ENCODE measurements at regions not wholly inside any gene's neighbourhood (a gene's known extent, or its start where the extent isn't known, plus 50 kb on each side); places are given as distances from the start of the nearest gene placed in this dataset.
"Not testable (repeated sequence)": the region's sequence is repeated elsewhere in the genome, so short reads cannot be mapped to it uniquely, and the experiment has no call there.

DNA sequence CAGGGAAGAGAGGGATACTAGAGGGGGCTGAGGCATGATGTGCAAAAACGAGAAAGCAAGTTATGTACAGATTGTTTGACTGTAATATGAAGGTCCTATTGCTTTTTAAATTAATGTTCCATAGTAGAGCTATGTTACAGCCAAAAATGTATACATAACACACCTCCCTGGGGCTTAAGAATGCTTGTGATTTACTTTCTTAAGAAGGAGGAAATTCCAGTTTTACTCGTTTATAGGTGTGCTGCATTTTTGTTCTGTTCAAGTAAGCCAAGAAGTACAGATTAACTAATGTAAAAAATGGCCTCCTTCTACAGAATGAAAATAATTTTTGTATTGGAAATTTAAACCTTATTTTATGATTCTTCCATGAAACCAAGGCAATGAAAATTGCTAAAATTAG, 614.4 kb upstream of the NR3C2 start:
- Histone ChIP-seq H3K27ac (ENCODE audit: insufficient read depth in 1 of 2, low read depth in 1 of 2, low read length in 2 of 2, poor library complexity in 1 of 2, severe bottlenecking in 2 of 2) (no peak overlapping the region), H3K27me3 (replicated peaks in 2 of 5; ENCODE audit: control insufficient read depth in 4 of 5, insufficient read depth in 5 of 5, low read length in 4 of 5) (peaks cover 0 to 2% (median 0%) of the 10 kb centered on the region in 5 experiments), H3K9me3 (ENCODE audit: control extremely low read depth in 1 of 5, control insufficient read depth in 4 of 5, insufficient read depth in 2 of 5, low read depth in 1 of 5, low read length in 4 of 5) (no peaks in the 10 kb centered on the region), H3K36me3 (ENCODE audit: control insufficient read depth in 4 of 4, insufficient read depth in 4 of 4, low read length in 3 of 4) (no peaks in the 10 kb centered on the region), H3K4me3 (ENCODE audit: control insufficient read depth in 1 of 7, extremely low read depth in 1 of 7, insufficient read depth in 4 of 7, low read depth in 2 of 7, low read length in 6 of 7) (no peak overlapping the region), H3K4me1 (ENCODE audit: control extremely low read depth in 1 of 4, control insufficient read depth in 4 of 4, insufficient read depth in 4 of 4, low read length in 3 of 4) (no peaks in the 10 kb centered on the region)
- WGBS (ENCODE audit: insufficient coverage) = no CpG with 5 or more reads among the region's 2 CpGs
- POLR2A ChIA-PET = no interaction called here
- no peak for DNase-seq
- CTCF ChIA-PET = no interaction called here

DNA sequence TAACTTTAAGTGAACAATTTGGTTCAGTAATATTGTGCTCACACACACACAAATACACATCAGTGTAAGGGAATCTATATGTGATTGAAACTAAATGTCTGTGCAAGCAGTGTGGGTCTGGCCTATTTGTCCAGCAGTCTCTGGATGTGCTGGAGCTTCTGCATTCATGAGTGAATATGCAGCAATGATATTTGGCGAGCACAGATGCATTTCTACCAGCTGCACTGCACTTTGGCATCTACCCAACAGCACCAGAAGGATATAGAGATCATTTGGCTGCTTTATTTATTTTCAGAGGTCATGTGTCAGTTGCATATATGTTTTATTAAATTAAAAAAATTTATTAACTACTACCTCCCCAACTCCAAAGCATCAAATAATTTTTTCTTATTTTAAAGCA, 613.4 kb upstream of the NR3C2 start:
- WGBS (ENCODE audit: insufficient coverage) = no CpG with 5 or more reads among the region's 1 CpG
- peaks cover 0 to 2% (median 0%) of the 10 kb centered on the region in 5 experiments for H3K27me3 ChIP-seq (replicated peaks in 2 of 5; ENCODE audit: control insufficient read depth in 4 of 5, insufficient read depth in 5 of 5, low read length in 4 of 5)
- no peak overlapping the region for H3K4me3 ChIP-seq (ENCODE audit: control insufficient read depth in 1 of 7, extremely low read depth in 1 of 7, insufficient read depth in 4 of 7, low read depth in 2 of 7, low read length in 6 of 7)
- CTCF ChIA-PET = no interaction called here
- H3K36me3 ChIP-seq (ENCODE audit: control insufficient read depth in 4 of 4, insufficient read depth in 4 of 4, low read length in 3 of 4) = no peaks in the 10 kb centered on the region
- H3K9me3 ChIP-seq (ENCODE audit: control extremely low read depth in 1 of 5, control insufficient read depth in 4 of 5, insufficient read depth in 2 of 5, low read depth in 1 of 5, low read length in 4 of 5) = no peaks in the 10 kb centered on the region
- POLR2A ChIA-PET = no interaction called here
- no peak for DNase-seq
- no peak overlapping the region for H3K27ac ChIP-seq (ENCODE audit: insufficient read depth in 1 of 2, low read depth in 1 of 2, low read length in 2 of 2, poor library complexity in 1 of 2, severe bottlenecking in 2 of 2)
- no peaks in the 10 kb centered on the region for H3K4me1 ChIP-seq (ENCODE audit: control extremely low read depth in 1 of 4, control insufficient read depth in 4 of 4, insufficient read depth in 4 of 4, low read length in 3 of 4)

DNA sequence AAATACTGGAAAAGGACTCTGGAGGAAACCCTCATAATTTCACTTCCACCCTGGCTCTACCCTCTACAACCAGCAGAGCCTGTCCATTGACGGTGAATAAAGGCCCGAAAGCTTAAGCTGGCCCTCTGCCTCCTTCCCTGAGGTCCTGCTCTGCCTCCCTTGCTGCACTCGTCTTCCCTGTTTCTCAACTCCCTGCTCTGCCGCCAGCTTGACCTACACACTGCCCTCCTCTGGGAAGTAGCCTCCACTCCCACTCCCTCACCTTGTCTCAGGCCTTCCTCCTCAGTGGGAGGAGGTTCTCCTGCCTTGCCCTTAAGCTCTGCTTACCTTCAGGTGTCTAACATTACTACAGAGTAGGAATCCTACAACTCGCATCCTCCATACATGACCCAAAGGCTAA, 608.6 kb upstream of the NR3C2 start:
- Histone ChIP-seq H3K9me3 (ENCODE audit: control extremely low read depth in 1 of 5, control insufficient read depth in 4 of 5, insufficient read depth in 2 of 5, low read depth in 1 of 5, low read length in 4 of 5) (no peaks in the 10 kb centered on the region), H3K27ac (ENCODE audit: insufficient read depth in 1 of 2, low read depth in 1 of 2, low read length in 2 of 2, poor library complexity in 1 of 2, severe bottlenecking in 2 of 2) (no peak overlapping the region), H3K27me3 (replicated peaks in 2 of 5; ENCODE audit: control insufficient read depth in 4 of 5, insufficient read depth in 5 of 5, low read length in 4 of 5) (peaks cover 0 to 2% (median 0%) of the 10 kb centered on the region in 5 experiments), H3K4me1 (ENCODE audit: control extremely low read depth in 1 of 4, control insufficient read depth in 4 of 4, insufficient read depth in 4 of 4, low read length in 3 of 4) (no peaks in the 10 kb centered on the region), H3K36me3 (ENCODE audit: control insufficient read depth in 4 of 4, insufficient read depth in 4 of 4, low read length in 3 of 4) (no peaks in the 10 kb centered on the region), H3K4me3 (ENCODE audit: control insufficient read depth in 1 of 7, extremely low read depth in 1 of 7, insufficient read depth in 4 of 7, low read depth in 2 of 7, low read length in 6 of 7) (no peak overlapping the region)
- 88% methylated on average over 4 of the region's 5 CpGs for WGBS (ENCODE audit: insufficient coverage)
- DNase-seq = no peak
- ChIA-PET POLR2A (no interaction called here), CTCF (no interaction called here)

DNA sequence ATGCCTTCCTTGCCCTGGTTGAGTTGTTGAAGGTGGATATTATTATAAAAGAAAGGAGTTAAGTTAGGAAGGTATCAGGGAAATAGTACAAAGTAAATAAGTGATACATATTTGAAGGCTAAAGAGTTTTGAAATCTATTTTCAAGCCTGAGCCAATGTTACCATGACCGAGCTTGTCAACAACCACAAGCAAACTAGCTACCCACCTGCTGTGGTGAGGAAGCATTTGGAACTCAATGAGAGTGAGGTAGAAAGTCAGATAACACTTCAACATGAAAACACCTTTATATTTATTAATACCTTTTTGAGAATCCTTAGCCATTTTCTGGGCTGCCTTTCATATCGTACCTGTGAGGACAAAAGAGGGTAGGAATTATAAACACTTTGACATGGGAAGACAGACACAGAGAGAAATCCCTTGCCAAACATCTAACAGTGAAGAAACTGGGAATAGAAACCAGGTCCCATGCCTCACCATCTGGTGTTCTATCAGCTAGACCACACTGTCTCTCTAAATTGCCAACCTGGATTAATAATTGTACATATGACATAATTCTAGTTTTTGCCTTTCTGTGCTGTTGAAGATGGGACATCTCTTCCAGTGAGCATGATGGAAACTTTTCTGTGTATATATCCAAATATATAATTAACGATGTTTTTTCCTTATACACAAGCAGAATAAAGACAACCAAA, 606.4 kb upstream of the NR3C2 start:
- no peaks in the 10 kb centered on the region for H3K27me3 ChIP-seq (replicated peaks in 2 of 5; ENCODE audit: control insufficient read depth in 4 of 5, insufficient read depth in 5 of 5, low read length in 4 of 5)
- no peak overlapping the region for H3K4me3 ChIP-seq (ENCODE audit: control insufficient read depth in 1 of 7, extremely low read depth in 1 of 7, insufficient read depth in 4 of 7, low read depth in 2 of 7, low read length in 6 of 7)
- POLR2A ChIA-PET = no interaction called here
- no CpG with 5 or more reads among the region's 3 CpGs for whole genome bisulfite sequencing (ENCODE audit: insufficient coverage)
- CTCF ChIA-PET = interaction anchor here (1.3 kb wide), 1 partner anchor 17 kb away, joined by 3 read pairs; no protein-coding TSS in a partner anchor
- H3K4me1 ChIP-seq (ENCODE audit: control extremely low read depth in 1 of 4, control insufficient read depth in 4 of 4, insufficient read depth in 4 of 4, low read length in 3 of 4) = no peaks in the 10 kb centered on the region
- H3K27ac ChIP-seq (ENCODE audit: insufficient read depth in 1 of 2, low read depth in 1 of 2, low read length in 2 of 2, poor library complexity in 1 of 2, severe bottlenecking in 2 of 2) = no peak overlapping the region
- no peaks in the 10 kb centered on the region for H3K36me3 ChIP-seq (ENCODE audit: control insufficient read depth in 4 of 4, insufficient read depth in 4 of 4, low read length in 3 of 4)
- DNase-seq = no peak
- H3K9me3 ChIP-seq (ENCODE audit: control extremely low read depth in 1 of 5, control insufficient read depth in 4 of 5, insufficient read depth in 2 of 5, low read depth in 1 of 5, low read length in 4 of 5) = no peaks in the 10 kb centered on the region

DNA sequence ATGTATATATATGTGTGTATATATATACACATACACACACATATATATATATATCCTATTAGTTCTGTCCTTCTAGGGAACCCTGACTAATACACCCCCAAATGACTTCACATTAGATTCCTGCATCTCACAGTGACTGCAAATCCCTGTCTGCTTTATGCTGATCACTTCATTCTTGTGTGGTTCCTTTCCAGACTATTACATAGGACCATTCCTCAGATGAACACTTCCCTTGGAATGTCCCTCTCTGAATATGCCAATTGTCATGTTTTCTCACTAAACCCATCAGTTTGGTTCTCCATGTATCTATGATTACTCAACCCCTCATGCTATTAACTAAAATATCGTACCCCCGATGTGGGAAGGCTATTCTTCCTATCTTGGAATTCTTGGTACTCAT, 605.2 kb upstream of the NR3C2 start:
- H3K27ac ChIP-seq (ENCODE audit: insufficient read depth in 1 of 2, low read depth in 1 of 2, low read length in 2 of 2, poor library complexity in 1 of 2, severe bottlenecking in 2 of 2) = no peak overlapping the region
- 100% methylated on average over 2 of the region's 2 CpGs for WGBS (ENCODE audit: insufficient coverage)
- H3K4me1 ChIP-seq (ENCODE audit: control extremely low read depth in 1 of 4, control insufficient read depth in 4 of 4, insufficient read depth in 4 of 4, low read length in 3 of 4) = no peaks in the 10 kb centered on the region
- no peak for DNase-seq
- no peaks in the 10 kb centered on the region for H3K27me3 ChIP-seq (replicated peaks in 2 of 5; ENCODE audit: control insufficient read depth in 4 of 5, insufficient read depth in 5 of 5, low read length in 4 of 5)
- POLR2A ChIA-PET = no interaction called here
- H3K36me3 ChIP-seq (ENCODE audit: control insufficient read depth in 4 of 4, insufficient read depth in 4 of 4, low read length in 3 of 4) = no peaks in the 10 kb centered on the region
- no peak overlapping the region for H3K4me3 ChIP-seq (ENCODE audit: control insufficient read depth in 1 of 7, extremely low read depth in 1 of 7, insufficient read depth in 4 of 7, low read depth in 2 of 7, low read length in 6 of 7)
- CTCF ChIA-PET = no interaction called here
- no peaks in the 10 kb centered on the region for H3K9me3 ChIP-seq (ENCODE audit: control extremely low read depth in 1 of 5, control insufficient read depth in 4 of 5, insufficient read depth in 2 of 5, low read depth in 1 of 5, low read length in 4 of 5)

DNA sequence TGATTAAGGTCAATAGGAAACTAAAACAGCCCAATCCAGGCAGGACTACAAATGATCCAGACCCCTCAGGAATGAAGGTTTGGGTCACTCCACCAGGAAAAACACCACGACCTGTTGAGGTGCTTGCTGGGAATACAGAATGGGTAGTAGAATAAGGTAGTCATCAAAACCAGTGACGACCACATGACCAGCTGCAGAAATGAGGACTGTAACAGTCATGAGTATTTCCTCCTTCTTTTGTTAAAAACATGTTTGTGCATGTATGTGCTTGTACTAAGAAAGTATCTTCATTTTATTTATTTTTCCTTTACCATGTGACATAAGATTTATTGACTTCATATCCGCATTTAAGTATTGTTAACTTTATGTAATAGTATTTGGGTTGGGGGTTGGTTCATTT, 603.5 kb upstream of the NR3C2 start:
- Histone ChIP-seq H3K4me1 (ENCODE audit: control extremely low read depth in 1 of 4, control insufficient read depth in 4 of 4, insufficient read depth in 4 of 4, low read length in 3 of 4) (no peaks in the 10 kb centered on the region), H3K9me3 (ENCODE audit: control extremely low read depth in 1 of 5, control insufficient read depth in 4 of 5, insufficient read depth in 2 of 5, low read depth in 1 of 5, low read length in 4 of 5) (no peaks in the 10 kb centered on the region), H3K36me3 (ENCODE audit: control insufficient read depth in 4 of 4, insufficient read depth in 4 of 4, low read length in 3 of 4) (no peaks in the 10 kb centered on the region), H3K4me3 (ENCODE audit: control insufficient read depth in 1 of 7, extremely low read depth in 1 of 7, insufficient read depth in 4 of 7, low read depth in 2 of 7, low read length in 6 of 7) (no peak overlapping the region), H3K27ac (ENCODE audit: insufficient read depth in 1 of 2, low read depth in 1 of 2, low read length in 2 of 2, poor library complexity in 1 of 2, severe bottlenecking in 2 of 2) (no peak overlapping the region), H3K27me3 (replicated peaks in 2 of 5; ENCODE audit: control insufficient read depth in 4 of 5, insufficient read depth in 5 of 5, low read length in 4 of 5) (no peaks in the 10 kb centered on the region)
- ChIA-PET CTCF (no interaction called here), POLR2A (no interaction called here)
- WGBS (ENCODE audit: insufficient coverage) = 83% methylated on average over 2 of the region's 3 CpGs
- no peak for DNase-seq

DNA sequence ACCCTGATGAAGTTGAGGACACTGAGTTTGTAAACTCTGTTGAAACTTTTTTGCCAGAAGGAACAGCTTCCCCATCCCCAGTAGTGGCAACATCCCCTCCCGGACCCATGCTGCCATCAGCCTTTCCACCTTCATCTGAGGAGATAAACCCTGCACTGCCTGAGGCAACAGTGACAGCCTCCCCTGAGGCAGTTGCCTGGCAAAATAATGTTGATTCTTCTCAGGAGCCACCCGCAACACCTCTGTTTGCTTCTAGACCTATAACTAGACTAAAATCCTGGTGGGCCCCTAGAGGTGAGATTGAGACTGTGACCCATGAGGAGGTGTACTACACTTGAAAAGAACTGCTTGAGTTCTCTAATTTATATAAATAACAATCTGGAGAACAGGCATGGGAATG, 597.6 kb upstream of the NR3C2 start:
- DNase-seq; H3K36me3 ChIP-seq (ENCODE audit: control insufficient read depth in 4 of 4, insufficient read depth in 4 of 4, low read length in 3 of 4); CTCF ChIA-PET; H3K4me3 ChIP-seq (ENCODE audit: control insufficient read depth in 1 of 7, extremely low read depth in 1 of 7, insufficient read depth in 4 of 7, low read depth in 2 of 7, low read length in 6 of 7); H3K9me3 ChIP-seq (ENCODE audit: control extremely low read depth in 1 of 5, control insufficient read depth in 4 of 5, insufficient read depth in 2 of 5, low read depth in 1 of 5, low read length in 4 of 5); H3K27ac ChIP-seq (ENCODE audit: insufficient read depth in 1 of 2, low read depth in 1 of 2, low read length in 2 of 2, poor library complexity in 1 of 2, severe bottlenecking in 2 of 2); POLR2A ChIA-PET; H3K27me3 ChIP-seq (replicated peaks in 2 of 5; ENCODE audit: control insufficient read depth in 4 of 5, insufficient read depth in 5 of 5, low read length in 4 of 5); H3K4me1 ChIP-seq (ENCODE audit: control extremely low read depth in 1 of 4, control insufficient read depth in 4 of 4, insufficient read depth in 4 of 4, low read length in 3 of 4): not testable (repeated sequence)
- WGBS (ENCODE audit: insufficient coverage) = 100% methylated on average over 1 of the region's 2 CpGs
